GM10248 (cell line): ENCODE measurements at regions not wholly inside any gene's neighbourhood (a gene's known extent, or its start where the extent isn't known, plus 50 kb on each side); places are given as distances from the start of the nearest gene placed in this dataset.

Source experiments
- CTCF ChIA-PET: fragments of 300-600 bp; sonication (Branson Sonifier 250); formaldehyde crosslinking; extraction: SDS; loops from one replicate; lab custom pipeline; 2021; ENCODE audit warnings: antibody characterized with exemption; lab: Yijun Ruan, JAX
- POLR2A ChIA-PET: fragments of 350-650 bp; sonication (Branson Sonifier 250); formaldehyde crosslinking; extraction: SDS; loops from one replicate; lab custom pipeline; 2020; ENCODE audit warnings: antibody characterized with exemption; lab: Yijun Ruan, JAX
- DNase-seq: peaks from one replicate; pipeline ENCODE4 v3.0.0; 2012; ENCODE audit errors: extremely low spot score
- TF ChIP-seq, protein P1 (sequence below): IDR thresholded peaks from 2 replicates; pipeline ENCODE4 v1.5.1; 2012; ENCODE audit warnings: mild to moderate bottlenecking, low read depth; ENCODE audit errors: extremely low read depth, missing control alignments, control extremely low read depth

DNA sequence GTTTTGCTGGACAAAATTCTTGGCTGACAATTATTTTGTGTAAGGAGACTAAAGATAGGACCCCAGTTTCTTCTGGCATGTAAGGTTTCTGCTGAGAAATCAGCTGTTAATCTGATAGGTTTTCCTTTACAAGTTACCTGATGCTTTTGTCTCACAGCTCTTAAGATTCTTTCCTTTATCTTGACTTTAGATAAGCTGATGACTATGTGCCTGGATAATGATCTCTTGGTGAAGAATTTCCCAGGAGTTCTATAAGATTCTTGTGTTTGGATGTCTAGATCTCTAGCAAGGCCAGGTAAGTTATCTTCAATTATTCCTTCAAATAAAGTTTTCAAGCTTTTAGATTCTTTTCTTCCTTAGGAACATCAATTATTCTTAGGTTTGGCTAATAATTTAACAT lies 534.8 kb upstream of the LRRTM4 start:
- no peak for DNase-seq
- ChIA-PET CTCF (no interaction called here), POLR2A (no interaction called here)
- TF ChIP-seq, protein P1, sequence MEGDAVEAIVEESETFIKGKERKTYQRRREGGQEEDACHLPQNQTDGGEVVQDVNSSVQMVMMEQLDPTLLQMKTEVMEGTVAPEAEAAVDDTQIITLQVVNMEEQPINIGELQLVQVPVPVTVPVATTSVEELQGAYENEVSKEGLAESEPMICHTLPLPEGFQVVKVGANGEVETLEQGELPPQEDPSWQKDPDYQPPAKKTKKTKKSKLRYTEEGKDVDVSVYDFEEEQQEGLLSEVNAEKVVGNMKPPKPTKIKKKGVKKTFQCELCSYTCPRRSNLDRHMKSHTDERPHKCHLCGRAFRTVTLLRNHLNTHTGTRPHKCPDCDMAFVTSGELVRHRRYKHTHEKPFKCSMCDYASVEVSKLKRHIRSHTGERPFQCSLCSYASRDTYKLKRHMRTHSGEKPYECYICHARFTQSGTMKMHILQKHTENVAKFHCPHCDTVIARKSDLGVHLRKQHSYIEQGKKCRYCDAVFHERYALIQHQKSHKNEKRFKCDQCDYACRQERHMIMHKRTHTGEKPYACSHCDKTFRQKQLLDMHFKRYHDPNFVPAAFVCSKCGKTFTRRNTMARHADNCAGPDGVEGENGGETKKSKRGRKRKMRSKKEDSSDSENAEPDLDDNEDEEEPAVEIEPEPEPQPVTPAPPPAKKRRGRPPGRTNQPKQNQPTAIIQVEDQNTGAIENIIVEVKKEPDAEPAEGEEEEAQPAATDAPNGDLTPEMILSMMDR = no peak

DNA sequence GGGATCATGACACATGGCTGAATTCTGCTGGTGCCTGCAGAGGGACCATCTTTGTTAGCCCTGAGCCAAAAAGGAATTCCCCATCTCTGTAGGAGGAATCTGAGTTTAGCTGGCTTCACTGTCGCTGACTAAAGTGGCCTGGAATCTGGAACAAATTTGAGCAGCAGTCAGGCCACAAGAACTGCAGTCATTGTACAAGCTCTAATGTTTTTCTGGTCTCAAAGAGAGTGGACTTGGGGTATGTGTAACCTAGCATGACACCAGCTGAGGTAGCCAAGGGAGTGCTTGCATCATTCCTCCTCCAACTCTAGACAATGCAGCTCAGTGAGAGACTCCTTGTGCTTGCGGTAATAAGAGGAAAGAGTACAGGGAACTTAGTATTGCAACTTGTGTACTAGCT lies 539.1 kb upstream of the LRRTM4 start:
- TF ChIP-seq, protein P1 = no peak
- no peak for DNase-seq
- POLR2A ChIA-PET = no interaction called here
- CTCF ChIA-PET = no interaction called here

- ChIA-PET POLR2A (no interaction called here), CTCF (no interaction called here)
- TF ChIP-seq, protein P1 = no peak
- no peak for DNase-seq
Measured at GRCh38 chr2:78061732-78062131, 539.6 kb upstream of the LRRTM4 start.

GRCh38 chr2:78063246-78064020 lies 541.3 kb upstream of the LRRTM4 start:
- ChIA-PET POLR2A (no interaction called here), CTCF (no interaction called here)
- TF ChIP-seq, protein P1 = no peak
- no peak for DNase-seq

GRCh38 chr2:78065366-78065765 lies 543.2 kb upstream of the LRRTM4 start:
- TF ChIP-seq, protein P1 = no peak
- no peak for DNase-seq
- ChIA-PET CTCF (no interaction called here), POLR2A (no interaction called here)

- ChIA-PET POLR2A (no interaction called here), CTCF (no interaction called here)
- no peak for DNase-seq
- TF ChIP-seq, protein P1 = no peak
Measured at GRCh38 chr2:78068808-78069207, 546.6 kb upstream of the LRRTM4 start.
